Loucy (cell line): ENCODE measurements at regions not wholly inside any gene's neighbourhood (a gene's known extent, or its start where the extent isn't known, plus 50 kb on each side); places are given as distances from the start of the nearest gene placed in this dataset.

Experiments used
- H2AFZ ChIP-seq: fragments of 200-600 bp; sonication (generic); 2 replicates; pipeline ENCODE4 v1.6.0; 2016; ENCODE audit warnings: antibody characterized with exemption, mild to moderate bottlenecking, low read length, moderate library complexity
- H3F3A ChIP-seq: fragments of 200-600 bp; 2 replicates; pipeline ENCODE4 v1.6.0; 2016; ENCODE audit warnings: antibody characterized with exemption, low read depth, mild to moderate bottlenecking
- H3K27me3 ChIP-seq: fragments of 200-600 bp; sonication (generic); 2 replicates; pipeline ENCODE4 v1.6.1; 2014; ENCODE audit warnings: low read length, mild to moderate bottlenecking; ENCODE audit not compliant: insufficient read depth, poor library complexity, severe bottlenecking
- H3K36me3 ChIP-seq: fragments of 200-600 bp; sonication (generic); 2 replicates; pipeline ENCODE4 v1.6.1; 2016; ENCODE audit warnings: low read length; ENCODE audit not compliant: insufficient read depth
- H3K4me1 ChIP-seq: fragments of 200-600 bp; sonication (generic); 2 replicates; pipeline ENCODE4 v1.5.1; 2014; ENCODE audit warnings: low read length, mild to moderate bottlenecking; ENCODE audit not compliant: insufficient read depth, poor library complexity, severe bottlenecking
- H3K4me2 ChIP-seq: fragments of 200-600 bp; sonication (generic); 2 replicates; pipeline ENCODE4 v1.6.0; 2014; ENCODE audit warnings: antibody characterized with exemption, low read length, low read depth, mild to moderate bottlenecking; ENCODE audit not compliant: poor library complexity, severe bottlenecking
- H3K4me3 ChIP-seq: fragments of 200-600 bp; sonication (generic); 2 replicates; pipeline ENCODE4 v1.5.1; 2014; ENCODE audit warnings: low read length, mild to moderate bottlenecking, mixed read lengths; ENCODE audit not compliant: poor library complexity, severe bottlenecking
- H3K79me2 ChIP-seq: fragments of 200-600 bp; sonication (generic); 2 replicates; pipeline ENCODE4 v1.6.1; 2014; ENCODE audit warnings: low read length; ENCODE audit not compliant: insufficient read depth
- H3K9ac ChIP-seq: fragments of 200-600 bp; sonication (generic); 2 replicates; pipeline ENCODE4 v1.6.0; 2014; ENCODE audit warnings: mild to moderate bottlenecking, low read depth, low read length, moderate library complexity; ENCODE audit not compliant: poor library complexity, severe bottlenecking
- H3K9me2 ChIP-seq: fragments of 200-600 bp; sonication (generic); replicated peaks from 2 replicates; pipeline ENCODE4 v1.6.1; 2016; ENCODE audit warnings: low read depth, low read length, mixed read lengths
- H3K9me3 ChIP-seq: fragments of 200-600 bp; sonication (generic); 2 replicates; pipeline ENCODE4 v1.6.1; 2014; ENCODE audit warnings: mild to moderate bottlenecking, antibody characterized with exemption, low read length, low read depth; ENCODE audit not compliant: insufficient read depth
- H4K20me1 ChIP-seq: fragments of 200-600 bp; sonication (generic); 2 replicates; pipeline ENCODE4 v1.6.0; 2014; ENCODE audit warnings: antibody characterized with exemption, low read length, mild to moderate bottlenecking; ENCODE audit not compliant: insufficient read depth, poor library complexity, severe bottlenecking
- EZH2phosphoT487 ChIP-seq: fragments of 200-600 bp; IDR thresholded peaks from 2 replicates; pipeline ENCODE4 v1.6.1; 2018; ENCODE audit warnings: antibody characterized with exemption, mild to moderate bottlenecking, moderate library complexity, borderline replicate concordance
- TF ChIP-seq, protein P1 (sequence below): fragments of 200-600 bp; sonication (generic); conservative IDR thresholded peaks from 2 replicates; pipeline ENCODE4 v1.5.1; 2014; ENCODE audit warnings: mild to moderate bottlenecking, antibody characterized with exemption, low read length

DNA sequence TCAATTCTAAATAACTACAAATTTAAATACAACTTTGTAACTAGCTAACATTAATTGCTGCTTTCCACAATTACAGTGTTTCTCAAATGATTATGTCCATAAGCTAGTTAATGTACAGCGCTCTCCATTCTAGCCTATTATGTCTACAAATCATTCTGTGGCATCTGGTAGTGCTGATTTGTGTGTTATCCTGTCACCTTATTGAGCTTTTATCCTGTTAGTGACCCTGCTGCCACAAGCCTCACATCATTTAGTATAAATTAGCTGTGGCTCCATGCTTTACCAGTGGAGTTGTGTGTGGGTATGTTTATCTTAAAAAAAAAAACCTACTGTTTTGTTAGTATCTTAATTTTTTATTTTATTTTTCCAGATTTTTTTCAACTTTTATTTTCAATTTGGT is 112.6 kb upstream of the PJA2 start:
- H3F3A ChIP-seq = no peaks in the 10 kb centered on the region
- H3K4me3 ChIP-seq = no peak overlapping the region
- H4K20me1 ChIP-seq = no peaks in the 10 kb centered on the region
- no peaks in the 10 kb centered on the region for H3K27me3 ChIP-seq
- H3K9me3 ChIP-seq = no peaks in the 10 kb centered on the region
- H3K36me3 ChIP-seq = no peaks in the 10 kb centered on the region
- no peaks in the 10 kb centered on the region for H3K4me1 ChIP-seq
- no peak overlapping the region for H3K9ac ChIP-seq
- no peak overlapping the region for H3K4me2 ChIP-seq
- H2AFZ ChIP-seq = no peak overlapping the region
- H3K9me2 ChIP-seq = no peaks in the 10 kb centered on the region
- H3K79me2 ChIP-seq = no peaks in the 10 kb centered on the region
- no peak for TF ChIP-seq EZH2phosphoT487
- TF ChIP-seq, protein P1, sequence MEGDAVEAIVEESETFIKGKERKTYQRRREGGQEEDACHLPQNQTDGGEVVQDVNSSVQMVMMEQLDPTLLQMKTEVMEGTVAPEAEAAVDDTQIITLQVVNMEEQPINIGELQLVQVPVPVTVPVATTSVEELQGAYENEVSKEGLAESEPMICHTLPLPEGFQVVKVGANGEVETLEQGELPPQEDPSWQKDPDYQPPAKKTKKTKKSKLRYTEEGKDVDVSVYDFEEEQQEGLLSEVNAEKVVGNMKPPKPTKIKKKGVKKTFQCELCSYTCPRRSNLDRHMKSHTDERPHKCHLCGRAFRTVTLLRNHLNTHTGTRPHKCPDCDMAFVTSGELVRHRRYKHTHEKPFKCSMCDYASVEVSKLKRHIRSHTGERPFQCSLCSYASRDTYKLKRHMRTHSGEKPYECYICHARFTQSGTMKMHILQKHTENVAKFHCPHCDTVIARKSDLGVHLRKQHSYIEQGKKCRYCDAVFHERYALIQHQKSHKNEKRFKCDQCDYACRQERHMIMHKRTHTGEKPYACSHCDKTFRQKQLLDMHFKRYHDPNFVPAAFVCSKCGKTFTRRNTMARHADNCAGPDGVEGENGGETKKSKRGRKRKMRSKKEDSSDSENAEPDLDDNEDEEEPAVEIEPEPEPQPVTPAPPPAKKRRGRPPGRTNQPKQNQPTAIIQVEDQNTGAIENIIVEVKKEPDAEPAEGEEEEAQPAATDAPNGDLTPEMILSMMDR = no peak

DNA sequence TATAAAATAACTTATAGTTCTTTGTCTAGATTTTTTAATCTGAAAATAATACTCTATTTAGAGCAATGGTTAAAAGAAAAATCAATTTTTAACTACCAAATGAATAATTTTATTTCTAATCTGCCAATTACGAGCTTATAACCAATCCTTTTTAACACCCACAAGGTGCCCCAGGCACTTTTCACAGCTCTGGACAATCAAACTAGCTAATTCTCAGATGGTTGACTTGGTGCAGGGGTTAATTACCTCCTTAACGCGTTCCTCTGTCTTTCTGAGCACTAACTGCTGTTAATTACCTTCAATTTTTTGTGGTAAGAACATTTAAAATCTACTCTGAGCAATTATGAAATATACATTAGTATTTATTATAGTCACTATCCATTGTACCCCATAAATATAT is 109.6 kb upstream of the PJA2 start:
- Histone ChIP-seq H3K9me3 (no peaks in the 10 kb centered on the region), H3K9ac (no peak overlapping the region), H3K36me3 (no peaks in the 10 kb centered on the region), H3K4me2 (no peak overlapping the region), H3K4me3 (no peak overlapping the region), H3K79me2 (no peaks in the 10 kb centered on the region), H3F3A (no peaks in the 10 kb centered on the region), H3K9me2 (no peaks in the 10 kb centered on the region), H3K4me1 (no peaks in the 10 kb centered on the region), H3K27me3 (no peaks in the 10 kb centered on the region), H4K20me1 (no peaks in the 10 kb centered on the region), H2AFZ (no peak overlapping the region)
- no peak for TF ChIP-seq EZH2phosphoT487
- TF ChIP-seq, protein P1 = no peak

DNA sequence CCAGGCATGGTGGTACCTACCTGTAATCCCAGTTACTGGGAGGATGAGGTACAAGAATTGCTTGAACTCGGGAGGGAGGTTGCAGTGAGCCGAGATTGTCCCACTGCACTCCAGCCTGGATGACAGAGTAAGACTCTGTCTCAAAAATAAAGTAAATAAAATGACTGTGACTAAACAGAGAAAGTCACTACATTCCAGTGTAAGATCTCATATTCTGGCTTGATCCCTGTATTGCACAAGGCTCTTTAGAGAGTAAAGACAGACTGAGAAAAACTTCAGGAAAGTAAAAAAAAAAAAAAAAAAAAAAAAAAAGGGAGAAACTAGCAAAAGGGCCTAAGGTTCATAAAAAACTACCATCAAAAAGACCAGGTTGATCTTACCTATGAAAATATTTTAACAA is 106.6 kb upstream of the PJA2 start:
- Histone ChIP-seq H3K79me2 (no peaks in the 10 kb centered on the region), H3K9me2 (no peaks in the 10 kb centered on the region), H3F3A (no peaks in the 10 kb centered on the region), H3K27me3 (no peaks in the 10 kb centered on the region), H3K4me3 (no peak overlapping the region), H4K20me1 (no peaks in the 10 kb centered on the region), H3K36me3 (no peaks in the 10 kb centered on the region), H3K4me1 (no peaks in the 10 kb centered on the region), H2AFZ (no peak overlapping the region), H3K4me2 (no peak overlapping the region), H3K9me3 (no peaks in the 10 kb centered on the region), H3K9ac (no peak overlapping the region)
- TF ChIP-seq, protein P1 = no peak
- no peak for TF ChIP-seq EZH2phosphoT487
